ENCODE measurements at regions not wholly inside any gene's neighbourhood (a gene's known extent, or its start where the extent isn't known, plus 50 kb on each side); places are given as distances from the start of the nearest gene placed in this dataset.

DNA sequence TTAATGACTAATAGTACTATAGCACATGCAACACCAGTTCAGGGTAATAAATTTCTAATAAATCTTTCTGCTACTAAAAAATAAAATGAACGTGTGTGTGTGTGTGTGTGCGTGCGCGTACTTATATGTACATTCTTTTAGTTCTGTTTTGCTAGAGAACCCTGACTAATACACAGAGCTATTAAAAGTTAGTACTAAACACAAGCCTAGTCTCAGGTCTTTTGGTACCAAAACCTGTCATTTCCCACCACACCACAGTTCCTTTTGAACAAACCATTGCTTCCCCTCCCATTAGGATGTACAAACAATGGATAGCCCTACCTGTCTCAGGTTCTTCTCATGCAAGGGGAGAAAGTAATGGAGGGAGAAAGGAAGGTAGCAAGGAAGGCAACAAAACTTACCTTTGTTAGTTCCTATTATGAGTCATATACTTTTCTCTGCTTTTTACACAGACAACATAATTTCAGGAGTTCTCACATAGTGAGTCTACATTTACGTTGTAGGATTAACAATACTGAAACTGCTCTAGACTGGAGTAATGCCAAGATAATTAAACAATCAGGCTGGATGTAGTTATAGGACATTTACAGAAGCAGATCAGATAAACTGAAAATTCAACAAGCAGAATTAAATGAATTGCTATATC lies 427.2 kb downstream of the KCNJ3 start:
- no peaks in the 10 kb centered on the region for H3K4me1 ChIP-seq
- TF ChIP-seq HOXB5 (CRISPR knock-in tag; IDR thresholded peaks at IDR 0.05), result no peak
- no peak for TF ChIP-seq POLR2A (IDR thresholded peaks at IDR 0.05; ENCODE audit: low read length)
- TF ChIP-seq RFX5 (IDR thresholded peaks at IDR 0.05), result no peak
- TF ChIP-seq, protein P1, sequence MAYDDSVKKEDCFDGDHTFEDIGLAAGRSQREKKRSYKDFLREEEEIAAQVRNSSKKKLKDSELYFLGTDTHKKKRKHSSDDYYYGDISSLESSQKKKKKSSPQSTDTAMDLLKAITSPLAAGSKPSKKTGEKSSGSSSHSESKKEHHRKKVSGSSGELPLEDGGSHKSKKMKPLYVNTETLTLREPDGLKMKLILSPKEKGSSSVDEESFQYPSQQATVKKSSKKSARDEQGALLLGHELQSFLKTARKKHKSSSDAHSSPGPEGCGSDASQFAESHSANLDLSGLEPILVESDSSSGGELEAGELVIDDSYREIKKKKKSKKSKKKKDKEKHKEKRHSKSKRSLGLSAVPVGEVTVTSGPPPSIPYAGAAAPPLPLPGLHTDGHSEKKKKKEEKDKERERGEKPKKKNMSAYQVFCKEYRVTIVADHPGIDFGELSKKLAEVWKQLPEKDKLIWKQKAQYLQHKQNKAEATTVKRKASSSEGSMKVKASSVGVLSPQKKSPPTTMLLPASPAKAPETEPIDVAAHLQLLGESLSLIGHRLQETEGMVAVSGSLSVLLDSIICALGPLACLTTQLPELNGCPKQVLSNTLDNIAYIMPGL (CRISPR knock-in tag; IDR thresholded peaks at IDR 0.05; ENCODE audit: borderline replicate concordance), result no peak
- no peak for TF ChIP-seq ZC3H11A (IDR thresholded peaks at IDR 0.05)
- TF ChIP-seq NFE2L2 (conservative IDR thresholded peaks at IDR 0.05; ENCODE audit: low read length), result no peak
- no peak for TF ChIP-seq E2F6 (IDR thresholded peaks at IDR 0.05; ENCODE audit: borderline replicate concordance, low read depth)
- TF ChIP-seq USF2 (IDR thresholded peaks at IDR 0.05), result no peak
- TF ChIP-seq NPAS2 (CRISPR knock-in tag; IDR thresholded peaks at IDR 0.05; ENCODE audit: borderline replicate concordance), result no peak
- no peak for TF ChIP-seq FOXS1 (CRISPR knock-in tag; IDR thresholded peaks at IDR 0.05)
- no peak for TF ChIP-seq GATA3 (IDR thresholded peaks at IDR 0.05; ENCODE audit: borderline replicate concordance)
- TF ChIP-seq SREBF2 (IDR thresholded peaks at IDR 0.05), result no peak
- TF ChIP-seq SMC3 (IDR thresholded peaks at IDR 0.05), result no peak
- no peak for TF ChIP-seq HEYL (CRISPR knock-in tag; IDR thresholded peaks at IDR 0.05)
- TF ChIP-seq ATOH8 (CRISPR knock-in tag; IDR thresholded peaks at IDR 0.05; ENCODE audit: low read depth), result no peak
- FAIRE-seq (no peak), DNase-seq (ENCODE audit: low read depth in 1 of 2, low spot score in 1 of 2) (no peak), ATAC-seq (no peak)
- no peaks in the 10 kb centered on the region for H3K9me3 ChIP-seq
- 66% methylated on average over 5 of the region's 5 CpGs for WGBS (ENCODE audit: missing lambda C conversion rate)
- H3K4me3 ChIP-seq, result no peak overlapping the region
- CTCF ChIA-PET, result no interaction called here
- no peak overlapping the region for H3K4me2 ChIP-seq
- POLR2A ChIA-PET, result no interaction called here
- H3K27ac ChIP-seq, result no peak overlapping the region

- Histone ChIP-seq H3K4me1 (no peaks in the 10 kb centered on the region), H3K9me3 (0 out of 3 replicates have a peak, but pooled peaks cover 3% of the 10 kb centered on the region), H3K4me3 (no peak overlapping the region), H3K4me2 (no peak overlapping the region), H3K27ac (no peak overlapping the region)
- ATAC-seq (no peak), DNase-seq (ENCODE audit: low read depth in 1 of 2, low spot score in 1 of 2) (no peak), FAIRE-seq (no peak)
- TF ChIP-seq POLR2AphosphoS2 (conservative IDR thresholded peaks at IDR 0.05; ENCODE audit: low read length), result no peak
- TF ChIP-seq, protein P1 (CRISPR knock-in tag; IDR thresholded peaks at IDR 0.05; ENCODE audit: borderline replicate concordance), result no peak
- TF ChIP-seq, protein P2, sequence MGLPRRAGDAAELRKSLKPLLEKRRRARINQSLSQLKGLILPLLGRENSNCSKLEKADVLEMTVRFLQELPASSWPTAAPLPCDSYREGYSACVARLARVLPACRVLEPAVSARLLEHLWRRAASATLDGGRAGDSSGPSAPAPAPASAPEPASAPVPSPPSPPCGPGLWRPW (IDR thresholded peaks at IDR 0.05), result no peak
- TF ChIP-seq CEBPB (IDR thresholded peaks at IDR 0.05), result no peak
- TF ChIP-seq RFX5 (IDR thresholded peaks at IDR 0.05), result no peak
- no peak for TF ChIP-seq NFE2L2 (conservative IDR thresholded peaks at IDR 0.05; ENCODE audit: low read length)
- TF ChIP-seq TP53 (CRISPR knock-in tag; IDR thresholded peaks at IDR 0.05), result no peak
- no peak for TF ChIP-seq TFCP2L1 (CRISPR knock-in tag; IDR thresholded peaks at IDR 0.05)
- no peak for TF ChIP-seq ZNF302 (CRISPR knock-in tag; IDR thresholded peaks at IDR 0.05)
- TF ChIP-seq MAZ (IDR thresholded peaks at IDR 0.05; ENCODE audit: borderline replicate concordance, low read depth, low read length), result no peak
- no peak for TF ChIP-seq JUN (IDR thresholded peaks at IDR 0.05)
- no peak for TF ChIP-seq ZSCAN20 (CRISPR knock-in tag; IDR thresholded peaks at IDR 0.05)
- no peak for TF ChIP-seq CHD4 (IDR thresholded peaks at IDR 0.05; ENCODE audit: borderline replicate concordance)
- TF ChIP-seq ATOH8 (CRISPR knock-in tag; IDR thresholded peaks at IDR 0.05; ENCODE audit: low read depth), result no peak
- no peak for TF ChIP-seq ZFP36 (IDR thresholded peaks at IDR 0.05; ENCODE audit: borderline replicate concordance, partially characterized antibody)
- POLR2A ChIA-PET, result no interaction called here
- 4% methylated on average over 1 of the region's 1 CpG for WGBS (ENCODE audit: missing lambda C conversion rate)
- CTCF ChIA-PET, result no interaction called here
Measured at GRCh38 chr2:155115846-155116245, 417.4 kb downstream of the KCNJ3 start.

All from A549 (cell line).